Erythroblast (primary cell): ENCODE measurements at regions not wholly inside any gene's neighbourhood (a gene's known extent, or its start where the extent isn't known, plus 50 kb on each side); places are given as distances from the start of the nearest gene placed in this dataset.

Source experiments
- GATA1 ChIP-seq: IDR thresholded peaks from 2 replicates; pipeline ENCODE4 v1.6.1; 2011; ENCODE audit warnings: low read depth, mild to moderate bottlenecking, control low read depth, low read length, moderate library complexity
- POLR2A ChIP-seq: IDR thresholded peaks from 2 replicates; pipeline ENCODE4 v1.6.1; 2011; ENCODE audit warnings: mild to moderate bottlenecking, low read length

GRCh38 chr17:36715951-36716350, 114.6 kb downstream of the MRM1 start:
- no peak for TF ChIP-seq POLR2A
- TF ChIP-seq GATA1, result no peak
